CD14-positive monocyte (primary cell): ENCODE measurements at regions not wholly inside any gene's neighbourhood (a gene's known extent, or its start where the extent isn't known, plus 50 kb on each side); places are given as distances from the start of the nearest gene placed in this dataset.

ENCODE experiments used
- DNase-seq, 3 donors: peaks; one replicate each; pipeline ENCODE4 v3.0.0-alpha.2; 2011 to 2022
- H2AFZ ChIP-seq: 2 replicates; pipeline ENCODE4 v1.6.0; 2012; ENCODE audit warnings: mild to moderate bottlenecking, low read depth, low read length, inconsistent platforms; ENCODE audit not compliant: insufficient read depth, poor library complexity, severe bottlenecking
- H3K27ac ChIP-seq, 2 donors: 1 replicate in 1 of 2; 2 replicates in 1 of 2; pipeline ENCODE4 v1.5.1; 2012 to 2013; ENCODE audit warnings: low read length in 2 of 2, control low read depth in 1 of 2, inconsistent platforms in 1 of 2, low read depth in 1 of 2, mild to moderate bottlenecking in 1 of 2
- H3K27me3 ChIP-seq, 2 donors: one replicate each; pipeline versions ENCODE4 v1.6.0 to v1.6.1; 2011 to 2013; ENCODE audit warnings: low read length in 2 of 2; ENCODE audit not compliant: control insufficient read depth in 2 of 2, insufficient read depth in 2 of 2
- H3K36me3 ChIP-seq, 2 donors: replicated peaks in 1 of 2; 1 replicate in 1 of 2; 2 replicates in 1 of 2; pipeline versions ENCODE4 v1.5.1 to v1.6.1; 2012 to 2013; ENCODE audit warnings: low read length in 2 of 2, control low read depth in 1 of 2, inconsistent platforms in 1 of 2, mild to moderate bottlenecking in 1 of 2; ENCODE audit not compliant: insufficient read depth in 2 of 2, control insufficient read depth in 1 of 2
- H3K4me1 ChIP-seq, 2 donors: 1 replicate in 1 of 2; 2 replicates in 1 of 2; pipeline versions ENCODE4 v1.5.1 to v1.6.1; 2012 to 2013; ENCODE audit warnings: low read length in 2 of 2, control low read depth in 1 of 2, inconsistent platforms in 1 of 2, mild to moderate bottlenecking in 1 of 2, moderate library complexity in 1 of 2; ENCODE audit not compliant: insufficient read depth in 2 of 2, control insufficient read depth in 1 of 2
- H3K4me2 ChIP-seq: replicated peaks from 2 replicates; pipeline ENCODE3; 2012; ENCODE audit warnings: low read length, moderate library complexity, mild to moderate bottlenecking; ENCODE audit not compliant: poor library complexity, severe bottlenecking; ENCODE audit errors: extremely low read depth
- H3K4me3 ChIP-seq, 3 experiments: fragments of 200-600 bp in 1 of 3; sonication (generic) in 1 of 3; replicated peaks in 1 of 3; 1 replicate in 2 of 3; 2 replicates in 1 of 3; pipeline ENCODE4 v1.5.1; 2011 to 2013; ENCODE audit warnings: low read length in 3 of 3, mild to moderate bottlenecking in 3 of 3, control low read depth in 2 of 3, low read depth in 2 of 3, inconsistent platforms in 1 of 3, moderate library complexity in 1 of 3
- H3K79me2 ChIP-seq: 2 replicates; pipeline ENCODE4 v1.6.0; 2012; ENCODE audit warnings: mild to moderate bottlenecking, control low read depth, inconsistent platforms, low read length, moderate library complexity; ENCODE audit not compliant: insufficient read depth
- H3K9ac ChIP-seq: 2 replicates; pipeline ENCODE4 v1.6.0; 2017; ENCODE audit warnings: low read length, mild to moderate bottlenecking; ENCODE audit not compliant: insufficient read depth, poor library complexity, severe bottlenecking
- H3K9me3 ChIP-seq, 2 donors: replicated peaks in 1 of 2; 1 replicate in 1 of 2; 2 replicates in 1 of 2; pipeline versions ENCODE4 v1.5.1 to v1.6.1; 2012 to 2013; ENCODE audit warnings: low read length in 2 of 2, control low read depth in 1 of 2; ENCODE audit not compliant: control insufficient read depth in 1 of 2, insufficient read depth in 1 of 2
- H4K20me1 ChIP-seq: 2 replicates; pipeline ENCODE4 v1.6.0; 2012; ENCODE audit warnings: mild to moderate bottlenecking, low read length, control low read depth, moderate library complexity; ENCODE audit not compliant: insufficient read depth
- H3K27ac Mint-ChIP-seq, 7 donors: one replicate each; pipeline ENCODE4 v1.8.0; 2020; ENCODE audit warnings: mild to moderate bottlenecking in 7 of 7, mixed read lengths in 7 of 7, moderate library complexity in 6 of 7, inconsistent platforms in 2 of 7
- H3K27me3 Mint-ChIP-seq, 3 donors: one replicate each; pipeline ENCODE4 v1.8.0; 2021 to 2022; ENCODE audit warnings: low read depth in 3 of 3, mild to moderate bottlenecking in 3 of 3, mixed read lengths in 3 of 3, moderate library complexity in 3 of 3, inconsistent platforms in 1 of 3
- H3K36me3 Mint-ChIP-seq, 2 donors: one replicate each; pipeline ENCODE4 v1.8.0; 2020; ENCODE audit warnings: mixed read lengths in 2 of 2, inconsistent platforms in 1 of 2, mild to moderate bottlenecking in 1 of 2
- H3K4me1 Mint-ChIP-seq: one replicate; pipeline ENCODE4 v1.8.0; 2020; ENCODE audit warnings: mild to moderate bottlenecking, mixed read lengths
- H3K4me3 Mint-ChIP-seq, 2 donors: one replicate each; pipeline ENCODE4 v1.8.0; 2020; ENCODE audit warnings: mild to moderate bottlenecking in 2 of 2, mixed read lengths in 2 of 2, moderate library complexity in 1 of 2
- H3K9me3 Mint-ChIP-seq, 7 donors: one replicate each; pipeline ENCODE4 v1.8.0; 2020 to 2022; ENCODE audit warnings: mixed read lengths in 7 of 7, mild to moderate bottlenecking in 6 of 7, moderate library complexity in 6 of 7, inconsistent platforms in 2 of 7
- CTCF ChIP-seq: fragments of 200-600 bp; IDR thresholded peaks from one replicate; pipeline ENCODE4 v1.8.0; 2022; ENCODE audit warnings: antibody characterized with exemption, mild to moderate bottlenecking
- WGBS: methylation state at CpG from one replicate; pipeline ENCODE4 v1.1.5; 2013; ENCODE audit warnings: missing lambda C conversion rate; ENCODE audit not compliant: insufficient coverage; 5-methylcytosine and 5-hydroxymethylcytosine counted together
- intact Hi-C, 2 donors: fragments of 100-400 bp; cut with micrococcal nuclease; formaldehyde crosslinking; loops; one replicate each; pipeline versions ENCODE4 v1.15.0 to v1.15.1; 2023

GRCh38 chr15:58369261-58369701, 62.5 kb upstream of the LIPC start:
- H3K9me3 Mint-ChIP-seq: peaks cover 0 to 12% (median 7%) of the 10 kb centered on the region in 7 donors
- intact Hi-C loops: no loop called here
- Histone ChIP-seq H3K9me3 (no peaks in the 10 kb centered on the region), H3K4me1 (peaks cover 6 to 20% of the 10 kb centered on the region in 2 donors), H3K4me2 (no peak overlapping the region), H3K79me2 (no peaks in the 10 kb centered on the region), H2AFZ (peak overlapping the region; percentile 63), H3K9ac (no peak overlapping the region), H4K20me1 (no peaks in the 10 kb centered on the region), H3K27ac (no peak overlapping the region), H3K4me3 (no peak overlapping the region), H3K27me3 (no peaks in the 10 kb centered on the region), H3K36me3 (no peaks in the 10 kb centered on the region)
- H3K36me3 Mint-ChIP-seq: peaks cover 0 to 3% of the 10 kb centered on the region in 2 donors
- peaks cover 34% of the 10 kb centered on the region for H3K4me1 Mint-ChIP-seq
- TF ChIP-seq CTCF: no peak
- H3K27me3 Mint-ChIP-seq: peaks cover 1 to 4% (median 2%) of the 10 kb centered on the region in 3 donors
- WGBS: no CpG with 5 or more reads among the region's 5 CpGs
- H3K27ac Mint-ChIP-seq: peak overlapping the region in 2 of 7 donors; percentile 23 to 80
- H3K4me3 Mint-ChIP-seq: peak overlapping the region; percentile 58 to 73
- peak in 1 of 3 donors; percentile 13 for DNase-seq

GRCh38 chr15:58369956-58370355, 61.8 kb upstream of the LIPC start:
- Histone ChIP-seq H2AFZ (peak overlapping the region; percentile 63), H3K27ac (no peak overlapping the region), H3K27me3 (no peaks in the 10 kb centered on the region), H3K4me2 (no peak overlapping the region), H3K36me3 (no peaks in the 10 kb centered on the region), H3K4me1 (peaks cover 6 to 20% of the 10 kb centered on the region in 2 donors), H3K9me3 (no peaks in the 10 kb centered on the region), H3K9ac (no peak overlapping the region), H4K20me1 (no peaks in the 10 kb centered on the region), H3K4me3 (no peak overlapping the region), H3K79me2 (no peaks in the 10 kb centered on the region)
- H3K27me3 Mint-ChIP-seq: peaks cover 1 to 4% (median 2%) of the 10 kb centered on the region in 3 donors
- peaks cover 0 to 2% of the 10 kb centered on the region in 2 donors for H3K36me3 Mint-ChIP-seq
- TF ChIP-seq CTCF: no peak
- intact Hi-C loops: no loop called here
- H3K4me3 Mint-ChIP-seq: no peak overlapping the region
- DNase-seq: no peak
- H3K9me3 Mint-ChIP-seq: peaks cover 0 to 11% (median 4%) of the 10 kb centered on the region in 7 donors
- no CpG with 5 or more reads among the region's 3 CpGs for WGBS
- H3K27ac Mint-ChIP-seq: peak overlapping the region in 1 of 7 donors; percentile 80
- H3K4me1 Mint-ChIP-seq: peaks cover 32% of the 10 kb centered on the region
